ENCODE measurements at regions not wholly inside any gene's neighbourhood (a gene's known extent, or its start where the extent isn't known, plus 50 kb on each side); places are given as distances from the start of the nearest gene placed in this dataset.
"Not testable (repeated sequence)": the region's sequence is repeated elsewhere in the genome, so short reads cannot be mapped to it uniquely, and the experiment has no call there.

DNA sequence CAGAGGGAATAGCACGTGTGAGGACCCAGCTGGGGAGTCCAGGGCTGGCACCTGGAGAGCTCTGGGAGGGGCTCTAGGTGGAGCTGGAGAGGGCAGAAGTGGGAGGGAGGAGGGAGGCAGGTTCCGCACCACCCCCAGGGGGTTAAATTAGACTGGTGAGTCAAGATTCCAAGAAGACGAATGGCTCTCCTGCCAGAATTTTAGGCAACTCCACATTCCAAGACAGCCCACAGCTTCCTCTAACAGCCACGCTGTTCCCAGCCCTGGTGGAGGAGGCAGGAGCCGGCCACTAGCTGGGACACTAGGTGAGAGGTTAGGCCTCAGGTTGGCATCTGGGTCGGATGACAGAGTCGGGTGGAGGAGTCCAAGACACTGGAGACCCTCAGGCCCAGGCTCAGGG lies 60.2 kb downstream of the TFAP2C start:
- no peak for DNase-seq

GRCh38 chr20:56689852-56690485 lies 60.9 kb downstream of the TFAP2C start:
- no peak for DNase-seq

DNA sequence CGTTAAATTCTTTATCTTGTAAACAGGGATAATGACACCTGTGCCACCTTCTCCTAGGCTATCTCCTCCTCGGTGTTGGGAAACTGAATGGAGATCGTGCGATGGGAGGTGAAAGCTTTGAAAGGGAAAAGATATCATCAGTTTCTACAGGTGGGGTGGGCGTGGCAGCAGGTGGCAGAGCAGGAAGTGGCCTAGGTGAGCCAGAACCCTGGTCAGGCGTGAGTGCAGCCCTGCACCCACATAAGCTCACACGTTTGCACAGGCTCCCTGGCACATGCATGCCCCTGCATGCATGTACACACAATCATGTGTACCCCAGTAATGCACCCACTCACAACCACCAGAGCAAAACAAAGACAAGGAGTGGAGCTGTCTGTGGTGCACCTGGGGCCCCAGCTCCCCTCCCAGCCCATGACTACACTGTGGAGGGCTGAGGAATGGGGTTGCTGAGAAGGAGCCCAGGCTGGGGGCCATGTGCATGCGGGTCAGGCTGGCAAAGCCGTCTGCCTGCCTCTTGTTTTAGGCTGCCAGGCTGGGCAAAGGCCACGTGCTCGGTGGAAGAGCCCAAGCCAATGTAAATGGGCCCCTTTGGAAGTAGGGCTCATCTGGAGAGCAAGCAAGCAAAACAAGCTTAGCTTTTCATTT lies 61.5 kb downstream of the TFAP2C start:
- no peak for DNase-seq

- DNase-seq: no peak
Observed at GRCh38 chr20:56691325-56691998, 62.4 kb downstream of the TFAP2C start.

DNA sequence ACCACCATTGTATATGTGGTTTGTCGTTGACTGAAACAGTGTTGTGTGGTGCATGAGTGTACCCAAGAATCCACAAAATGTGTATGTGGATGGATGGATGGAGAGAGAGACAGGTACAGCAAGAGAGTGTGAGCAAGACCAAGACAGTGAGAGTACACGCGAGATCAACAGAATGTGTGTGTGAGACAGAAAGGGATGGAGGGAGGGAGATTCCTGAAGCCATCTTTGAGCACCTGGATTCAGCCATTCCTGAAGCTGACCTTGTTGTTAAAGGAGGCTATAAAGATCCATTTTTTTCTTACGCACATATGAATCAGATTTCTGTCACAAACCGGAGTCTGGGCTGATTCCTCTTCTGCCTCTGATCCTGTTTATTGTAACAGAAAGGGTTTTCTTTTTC lies 64.1 kb downstream of the TFAP2C start:
- DNase-seq: no peak

DNA sequence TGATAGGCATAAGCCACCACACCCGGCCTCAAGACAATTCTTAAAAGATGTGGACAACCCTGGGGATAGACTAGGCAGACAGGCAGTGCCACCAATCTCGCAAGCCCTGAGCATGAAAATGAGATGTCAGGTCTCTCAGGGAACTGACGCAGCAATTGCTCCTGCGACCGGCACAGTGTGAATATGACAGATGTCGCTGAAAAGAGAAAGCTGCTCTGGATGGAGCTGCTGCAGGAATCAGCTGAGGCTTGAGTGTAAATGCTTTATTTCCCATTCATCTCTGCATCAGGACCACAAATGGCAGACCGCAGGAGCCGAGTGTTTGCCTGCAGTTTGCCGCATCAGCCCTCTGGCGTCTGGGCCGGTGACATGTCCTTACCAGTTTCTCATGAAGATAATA lies 68.4 kb downstream of the TFAP2C start:
- no peak for DNase-seq

GRCh38 chr20:56698297-56698696 lies 69.2 kb downstream of the TFAP2C start:
- no peak for DNase-seq

DNA sequence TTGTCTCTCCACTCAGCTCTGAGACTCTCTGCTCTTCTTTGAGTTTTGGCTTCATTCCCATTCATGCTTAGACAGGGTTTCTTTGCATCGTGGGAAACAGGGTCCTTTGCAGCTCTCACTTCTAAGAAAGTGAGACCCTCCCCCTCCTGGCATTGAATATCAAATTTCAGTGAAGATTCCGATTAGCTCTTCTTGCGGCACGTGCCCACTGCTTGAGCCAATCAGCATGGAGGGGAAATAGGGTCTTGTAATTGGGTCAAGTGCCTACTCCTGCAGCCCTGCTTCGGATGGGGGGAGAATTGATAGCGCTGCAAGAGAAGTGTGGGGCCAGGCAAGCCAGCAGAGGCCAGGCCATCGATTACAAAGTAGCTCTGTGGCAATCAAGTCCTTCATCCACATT lies 69.6 kb downstream of the TFAP2C start:
- no peak for DNase-seq

- DNase-seq: no peak
Observed at GRCh38 chr20:56702931-56703840, 74.1 kb downstream of the TFAP2C start.

DNA sequence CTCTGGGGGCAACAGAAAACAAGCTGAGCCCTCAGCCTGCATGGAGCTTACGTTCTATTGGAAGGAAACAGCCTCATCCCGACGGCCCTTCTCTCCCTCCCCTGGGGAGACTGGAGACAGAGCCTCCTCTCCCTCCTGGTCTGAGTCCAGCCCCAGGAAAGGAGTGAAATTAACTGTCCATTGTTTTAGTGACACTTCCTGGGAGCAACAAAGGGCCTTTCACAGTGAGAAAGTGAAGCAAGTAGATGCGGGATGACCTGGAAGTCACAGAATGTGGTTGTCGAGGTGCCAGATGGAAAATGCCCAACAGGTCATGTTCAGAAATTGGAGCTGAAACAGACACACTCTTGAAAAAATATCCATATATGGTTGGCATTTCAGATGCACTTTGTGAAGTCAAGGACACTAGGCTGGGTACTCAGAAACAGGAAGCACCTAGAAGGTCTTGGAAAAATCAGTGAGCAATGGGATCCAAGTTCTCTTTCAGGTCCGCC lies 77.8 kb downstream of the TFAP2C start:
- no peak for DNase-seq

DNA sequence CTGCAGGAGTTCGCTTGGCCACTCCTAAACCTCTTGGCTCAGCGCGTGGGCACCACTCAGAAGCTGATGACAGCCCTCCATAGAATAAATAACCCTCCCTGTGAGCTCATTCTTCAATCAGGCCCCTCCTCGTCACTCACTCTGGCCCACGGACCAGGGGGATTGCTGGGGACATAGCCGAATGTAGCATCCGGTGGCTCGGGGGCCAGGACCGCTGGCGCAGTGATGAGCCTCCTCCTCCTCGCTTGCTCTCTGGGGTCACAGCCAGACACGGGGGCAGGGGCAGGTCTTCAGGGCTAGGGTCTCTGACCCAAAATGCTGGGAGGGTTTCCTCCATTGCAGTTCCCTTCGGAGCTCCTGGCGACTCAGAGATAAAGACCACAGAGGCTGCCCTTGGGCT lies 79.9 kb downstream of the TFAP2C start:
- DNase-seq: no peak

GRCh38 chr20:56710125-56710524 lies 81.0 kb downstream of the TFAP2C start:
- DNase-seq: no peak

DNA sequence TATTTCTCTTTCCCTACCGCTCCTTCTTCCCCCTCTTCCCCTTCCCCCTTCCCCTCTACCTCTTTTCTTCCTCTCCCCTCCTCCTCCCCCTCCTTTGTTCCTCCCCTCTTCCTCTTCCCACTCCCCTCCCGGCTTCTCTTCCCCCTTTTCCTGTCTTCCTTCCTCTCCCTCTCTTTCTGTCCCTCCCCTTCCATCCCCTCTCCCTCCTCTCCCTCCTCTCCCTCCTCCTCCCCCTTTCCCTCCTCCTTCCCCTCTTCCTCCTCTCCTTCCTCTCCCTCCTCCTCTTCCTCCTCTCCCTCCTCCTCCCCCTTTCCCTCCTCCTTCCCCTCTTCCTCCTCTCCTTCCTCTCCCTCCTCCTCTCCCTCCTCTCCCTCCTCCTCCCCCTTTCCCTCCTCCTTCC lies 81.5 kb downstream of the TFAP2C start:
- DNase-seq: not testable (repeated sequence)

DNA sequence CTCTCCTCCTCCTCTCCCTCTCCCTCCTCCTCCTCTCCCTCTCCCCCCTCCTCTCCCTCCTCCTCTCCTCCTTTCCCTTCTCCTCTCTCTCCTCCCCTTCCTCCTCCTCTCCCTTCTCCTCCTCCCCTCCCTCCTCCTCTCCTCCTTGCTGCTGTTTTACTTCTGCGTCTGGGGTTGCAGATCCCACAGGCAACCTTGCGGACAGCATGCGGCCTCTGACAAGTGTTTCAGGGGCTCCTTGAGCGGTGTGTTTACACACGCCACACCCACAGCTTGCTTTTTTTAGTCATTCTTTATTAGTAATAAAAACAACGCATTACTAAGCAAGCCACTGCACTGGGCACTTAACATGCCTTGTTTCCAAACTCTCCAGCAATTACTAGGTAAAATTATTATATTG lies 81.9 kb downstream of the TFAP2C start:
- no peak for DNase-seq

GRCh38 chr20:56715309-56715708 lies 86.2 kb downstream of the TFAP2C start:
- DNase-seq: no peak

GRCh38 chr20:56715902-56716519 lies 86.9 kb downstream of the TFAP2C start:
- DNase-seq: no peak

GRCh38 chr20:56716806-56717205 lies 87.7 kb downstream of the TFAP2C start:
- no peak for DNase-seq

DNA sequence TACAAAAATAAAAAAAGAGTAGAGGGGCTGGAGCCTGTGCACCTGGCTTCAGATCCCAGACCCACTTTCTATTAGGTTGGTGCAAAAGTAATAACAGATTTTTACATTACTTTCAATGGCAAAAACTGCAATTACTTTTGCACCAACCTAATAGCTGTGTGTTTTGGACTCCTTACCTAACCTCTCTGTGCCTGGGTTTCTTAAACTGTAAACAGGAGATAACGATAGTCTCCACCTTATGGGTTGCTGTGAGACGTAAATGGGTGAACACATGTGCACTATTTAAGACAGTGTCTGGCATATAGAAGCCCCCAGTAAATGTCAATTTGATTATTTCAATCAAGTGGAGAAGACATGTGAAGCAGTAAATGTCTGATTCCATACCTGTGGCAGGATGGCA lies 89.7 kb downstream of the TFAP2C start:
- DNase-seq: no peak

GRCh38 chr20:56720620-56721213 lies 91.6 kb downstream of the TFAP2C start:
- no peak for DNase-seq

DNA sequence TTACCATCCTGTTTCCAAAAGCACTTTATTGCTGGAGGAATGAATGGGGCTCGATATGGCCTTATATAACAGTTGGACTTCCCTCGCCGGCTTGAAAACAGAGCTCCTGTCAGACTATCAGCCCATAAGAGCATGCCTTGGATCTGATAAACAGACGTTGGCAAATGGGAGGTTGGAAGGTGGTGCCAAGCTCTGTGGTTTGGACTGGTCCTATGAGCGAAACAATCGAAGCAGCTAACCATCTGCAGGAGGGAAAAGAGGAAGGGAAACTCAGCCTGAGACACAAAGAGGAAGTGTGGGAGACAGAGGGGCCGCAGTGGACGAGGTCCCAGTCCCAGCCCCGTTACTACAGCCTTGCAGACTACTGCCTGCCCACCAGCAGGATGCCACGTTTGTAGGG lies 92.9 kb downstream of the TFAP2C start:
- DNase-seq: no peak

GRCh38 chr20:56723331-56723730 lies 94.2 kb downstream of the TFAP2C start:
- DNase-seq: no peak

- DNase-seq: no peak
Observed at GRCh38 chr20:56724241-56724757, 95.2 kb downstream of the TFAP2C start.

Measured in CD4-positive, alpha-beta T cell treated with Interleukin-10 for 1 hour (primary cell).